Adrenal gland (tissue), 5 donors: ENCODE measurements at regions not wholly inside any gene's neighbourhood (a gene's known extent, or its start where the extent isn't known, plus 50 kb on each side); places are given as distances from the start of the nearest gene placed in this dataset.

Experiments used
- CTCF ChIP-seq, 6 experiments: fragments of 450-650 bp in 4 of 6; fragments of 200-600 bp in 2 of 6; sonication (generic) in 1 of 6; IDR thresholded peaks; 1 replicate in 5 of 6; 2 replicates in 1 of 6; pipeline versions ENCODE4 v1.5.1 to v1.8.0; 2016 to 2021; ENCODE audit warnings: antibody characterized with exemption in 6 of 6, mild to moderate bottlenecking in 2 of 6, moderate library complexity in 1 of 6
- POLR2A ChIP-seq, 2 donors: fragments of 450-650 bp; IDR thresholded peaks; one replicate each; pipeline ENCODE4 v1.6.1; 2017; ENCODE audit warnings: antibody characterized with exemption in 2 of 2, mild to moderate bottlenecking in 2 of 2, moderate library complexity in 1 of 2
- donor health status: DM: no; HTN: no; CAD: no.

DNA sequence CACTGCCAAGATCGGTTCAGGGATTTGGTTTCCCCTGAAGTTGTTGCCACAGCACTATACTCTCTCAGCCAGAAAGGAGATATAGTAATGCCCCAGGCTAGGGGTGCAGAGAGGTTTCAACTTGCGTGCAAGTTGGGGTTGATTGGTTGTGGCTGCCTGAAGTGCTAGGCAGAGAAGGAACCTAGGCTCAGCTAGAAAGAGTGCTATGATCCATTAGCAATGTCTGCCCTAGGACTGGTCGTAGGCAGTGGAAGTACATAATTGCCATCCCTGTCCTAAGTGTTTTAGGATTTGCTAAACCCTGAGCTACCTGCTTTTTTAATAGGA is 136.6 kb upstream of the SMIM23 start:
- TF ChIP-seq CTCF (IDR thresholded peaks at IDR 0.05): no peak
- no peak for TF ChIP-seq POLR2A (IDR thresholded peaks at IDR 0.05)
